A673 (cell line): ENCODE measurements at regions not wholly inside any gene's neighbourhood (a gene's known extent, or its start where the extent isn't known, plus 50 kb on each side); places are given as distances from the start of the nearest gene placed in this dataset.
A peak's percentile ranks its signal among the peaks of the same experiment; 100 is the strongest.

ENCODE experiments used
- BruUV-seq: library from RNA; stranded (reverse); fragments of 400-500 nt; replicated peaks from 2 replicates; lab custom pipeline; 2021; lab: Mats Ljungman, UMichigan
- CTCF ChIA-PET: fragments of 300-600 bp; sonication (Branson Sonifier 250); formaldehyde crosslinking; loops from one replicate; lab custom pipeline; 2022; ENCODE audit warnings: antibody characterized with exemption; lab: Charles Lee
- POLR2A ChIA-PET: fragments of 300-600 bp; sonication (Branson Sonifier 250); formaldehyde crosslinking; loops from one replicate; lab custom pipeline; 2022; ENCODE audit warnings: antibody characterized with exemption; ENCODE audit not compliant: low non-redundant PET; lab: Charles Lee
- DNase-seq: peaks from one replicate; pipeline ENCODE4 v3.0.0-alpha.2; 2015; ENCODE audit warnings: low spot score
- H3K27ac ChIP-seq: fragments of 200-600 bp; sonication (generic); 2 replicates; pipeline ENCODE4 v1.5.1; 2016; ENCODE audit warnings: mixed run types, low read depth, mild to moderate bottlenecking, mixed read lengths, antibody characterized with exemption, low read length; ENCODE audit not compliant: poor library complexity, severe bottlenecking
- H3K27me3 ChIP-seq: fragments of 200-600 bp; sonication (generic); replicated peaks from 2 replicates; pipeline ENCODE4 v1.6.1; 2017; ENCODE audit warnings: mixed run types, low read depth, mild to moderate bottlenecking, mixed read lengths, antibody characterized with exemption, low read length; ENCODE audit not compliant: insufficient read depth, poor library complexity
- H3K36me3 ChIP-seq: fragments of 200-600 bp; sonication (generic); 2 replicates; pipeline ENCODE4 v1.6.1; 2016; ENCODE audit warnings: mixed run types, mild to moderate bottlenecking, mixed read lengths, antibody characterized with exemption, low read length; ENCODE audit not compliant: insufficient read depth, poor library complexity, severe bottlenecking
- H3K4me1 ChIP-seq: fragments of 200-600 bp; sonication (generic); 2 replicates; pipeline ENCODE4 v1.6.1; 2017; ENCODE audit warnings: mixed run types, mild to moderate bottlenecking, mixed read lengths, antibody characterized with exemption, low read length; ENCODE audit not compliant: insufficient read depth, poor library complexity, severe bottlenecking
- H3K4me3 ChIP-seq: fragments of 200-600 bp; sonication (generic); 2 replicates; pipeline ENCODE4 v1.5.1; 2016; ENCODE audit warnings: low read depth, mixed run types, mild to moderate bottlenecking, mixed read lengths, low read length; ENCODE audit not compliant: poor library complexity, severe bottlenecking
- H3K9me3 ChIP-seq: fragments of 200-600 bp; sonication (generic); 2 replicates; pipeline ENCODE4 v1.6.1; 2016; ENCODE audit warnings: mixed run types, low read depth, mild to moderate bottlenecking, mixed read lengths, antibody characterized with exemption, low read length; ENCODE audit not compliant: poor library complexity, severe bottlenecking
- CTCF ChIP-seq: fragments of 300-800, 200-600 bp; sonication (generic); conservative IDR thresholded peaks from 2 replicates; pipeline ENCODE4 v1.5.1; 2017; ENCODE audit warnings: low read depth, mild to moderate bottlenecking, antibody characterized with exemption, low read length, moderate library complexity, mixed read lengths
- EZH2 ChIP-seq: fragments of 200-600 bp; sonication (generic); IDR thresholded peaks from 2 replicates; pipeline ENCODE4 v1.6.1; 2017; ENCODE audit warnings: borderline replicate concordance, low read depth, mild to moderate bottlenecking, mixed read lengths, antibody characterized with exemption, low read length; ENCODE audit not compliant: poor library complexity, severe bottlenecking
- intact Hi-C: fragments of 100-400 bp; cut with micrococcal nuclease; formaldehyde crosslinking; loops from one replicate; pipeline ENCODE4 v1.10.0; 2022; ENCODE audit not compliant: unreplicated experiment

- Histone ChIP-seq H3K4me3 (no peak overlapping the region), H3K36me3 (no peaks in the 10 kb centered on the region), H3K4me1 (no peaks in the 10 kb centered on the region), H3K9me3 (no peaks in the 10 kb centered on the region), H3K27ac (no peak overlapping the region), H3K27me3 (no peaks in the 10 kb centered on the region)
- DNase-seq = no peak
- intact Hi-C loops = loop anchor here (5.0 kb wide), 1 partner anchor 334 kb away; no protein-coding TSS in a partner anchor
- ChIA-PET POLR2A (no interaction called here), CTCF (no interaction called here)
- TF ChIP-seq CTCF = no peak
- no TSS peak for BruUV-seq
These were observed 1043.5 kb upstream of the SORCS1 start for GRCh38 chr10:108208038-108208437.

GRCh38 chr10:108204528-108205305, 1040.2 kb upstream of the SORCS1 start:
- no peaks in the 10 kb centered on the region for H3K4me1 ChIP-seq
- no TSS peak for BruUV-seq
- DNase-seq = peak; percentile 62
- POLR2A ChIA-PET = no interaction called here
- H3K27me3 ChIP-seq = no peaks in the 10 kb centered on the region
- CTCF ChIA-PET = interaction anchor here (0.6 to 1.4 kb wide), 12 partner anchors 42 to 1499 kb away, joined by 3 to 9 read pairs (median 4); no protein-coding TSS in a partner anchor
- peak; percentile 94 for TF ChIP-seq CTCF
- no peak for TF ChIP-seq EZH2
- H3K27ac ChIP-seq = no peak overlapping the region
- intact Hi-C loops = loop anchor here (5.0 kb wide), 1 partner anchor 338 kb away; no protein-coding TSS in a partner anchor
- H3K9me3 ChIP-seq = no peaks in the 10 kb centered on the region
- H3K36me3 ChIP-seq = no peaks in the 10 kb centered on the region
- H3K4me3 ChIP-seq = no peak overlapping the region

GRCh38 chr10:108203905-108204527, 1039.5 kb upstream of the SORCS1 start:
- POLR2A ChIA-PET = no interaction called here
- TF ChIP-seq EZH2 (no peak), CTCF (no peak)
- Histone ChIP-seq H3K4me1 (no peaks in the 10 kb centered on the region), H3K4me3 (no peak overlapping the region), H3K36me3 (no peaks in the 10 kb centered on the region), H3K27ac (no peak overlapping the region), H3K9me3 (no peaks in the 10 kb centered on the region), H3K27me3 (no peaks in the 10 kb centered on the region)
- no peak for DNase-seq
- intact Hi-C loops = no loop called here
- CTCF ChIA-PET = interaction anchor here (0.6 to 1.4 kb wide), 9 partner anchors 41 to 1416 kb away, joined by 3 to 9 read pairs (median 4); no protein-coding TSS in a partner anchor
- BruUV-seq = no TSS peak
